Tibial nerve (tissue), 3 donors: ENCODE measurements at regions not wholly inside any gene's neighbourhood (a gene's known extent, or its start where the extent isn't known, plus 50 kb on each side); places are given as distances from the start of the nearest gene placed in this dataset.

ENCODE experiments used
- POLR2A ChIP-seq, 2 donors: fragments of 450-650 bp; IDR thresholded peaks; one replicate each; pipeline ENCODE4 v1.6.1; 2017; ENCODE audit warnings: antibody characterized with exemption in 2 of 2, mild to moderate bottlenecking in 2 of 2, moderate library complexity in 2 of 2
- TF ChIP-seq, protein P1 (sequence below), 5 experiments: fragments of 200-600 bp in 3 of 5; fragments of 450-650 bp in 2 of 5; sonication (generic) in 3 of 5; IDR thresholded peaks; one replicate each; pipeline ENCODE4 v1.5.1; 2016 to 2019; ENCODE audit warnings: antibody characterized with exemption in 5 of 5, mild to moderate bottlenecking in 3 of 5, moderate library complexity in 2 of 5

DNA sequence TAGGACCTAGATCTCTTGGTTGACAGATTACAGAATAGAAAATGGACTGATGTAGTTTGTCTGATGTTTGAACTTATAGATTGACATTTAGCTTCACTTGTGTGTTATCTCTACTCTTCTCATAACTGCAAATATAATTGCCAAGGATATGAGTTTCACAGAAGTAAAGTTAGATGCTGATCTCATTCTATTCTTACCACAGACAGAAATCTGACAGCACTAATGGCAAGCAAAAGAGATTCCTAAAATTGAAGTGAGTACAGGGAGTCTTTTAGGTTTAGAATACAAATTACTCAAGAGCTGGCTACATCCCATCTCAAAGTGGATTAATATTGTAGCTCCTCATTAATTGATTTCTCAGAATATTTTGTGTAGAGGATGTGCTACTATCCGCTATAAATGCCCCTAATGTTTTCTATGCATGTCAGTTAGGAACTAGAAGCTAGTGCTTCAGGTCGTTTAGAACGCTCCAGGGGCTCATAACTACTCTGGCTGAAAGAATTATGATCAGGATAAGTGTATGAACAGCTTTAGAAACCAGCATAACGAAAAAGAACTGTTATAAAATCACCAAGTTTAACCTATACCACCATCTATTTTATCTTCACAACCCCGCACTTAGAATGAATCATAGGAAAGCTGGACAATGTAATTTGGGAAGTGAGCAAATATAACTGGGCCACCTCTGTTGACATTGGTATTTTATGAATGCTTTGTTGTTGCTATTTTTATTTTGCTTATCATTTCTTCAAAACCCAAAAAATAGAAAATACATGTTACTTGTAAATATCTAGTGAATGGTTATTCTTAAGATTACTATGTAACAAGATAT is 378.8 kb upstream of the REG3G start:
- TF ChIP-seq, protein P1, sequence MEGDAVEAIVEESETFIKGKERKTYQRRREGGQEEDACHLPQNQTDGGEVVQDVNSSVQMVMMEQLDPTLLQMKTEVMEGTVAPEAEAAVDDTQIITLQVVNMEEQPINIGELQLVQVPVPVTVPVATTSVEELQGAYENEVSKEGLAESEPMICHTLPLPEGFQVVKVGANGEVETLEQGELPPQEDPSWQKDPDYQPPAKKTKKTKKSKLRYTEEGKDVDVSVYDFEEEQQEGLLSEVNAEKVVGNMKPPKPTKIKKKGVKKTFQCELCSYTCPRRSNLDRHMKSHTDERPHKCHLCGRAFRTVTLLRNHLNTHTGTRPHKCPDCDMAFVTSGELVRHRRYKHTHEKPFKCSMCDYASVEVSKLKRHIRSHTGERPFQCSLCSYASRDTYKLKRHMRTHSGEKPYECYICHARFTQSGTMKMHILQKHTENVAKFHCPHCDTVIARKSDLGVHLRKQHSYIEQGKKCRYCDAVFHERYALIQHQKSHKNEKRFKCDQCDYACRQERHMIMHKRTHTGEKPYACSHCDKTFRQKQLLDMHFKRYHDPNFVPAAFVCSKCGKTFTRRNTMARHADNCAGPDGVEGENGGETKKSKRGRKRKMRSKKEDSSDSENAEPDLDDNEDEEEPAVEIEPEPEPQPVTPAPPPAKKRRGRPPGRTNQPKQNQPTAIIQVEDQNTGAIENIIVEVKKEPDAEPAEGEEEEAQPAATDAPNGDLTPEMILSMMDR (IDR thresholded peaks at IDR 0.05): no peak
- no peak for TF ChIP-seq POLR2A (IDR thresholded peaks at IDR 0.05)
